ENCODE measurements at regions not wholly inside any gene's neighbourhood (a gene's known extent, or its start where the extent isn't known, plus 50 kb on each side); places are given as distances from the start of the nearest gene placed in this dataset.

- TF ChIP-seq MGA (IDR thresholded peaks at IDR 0.05) (no peak), STAT6 (CRISPR knock-in tag; IDR thresholded peaks at IDR 0.05) (no peak), ZNF41 (CRISPR knock-in tag; conservative IDR thresholded peaks at IDR 0.05) (no peak), RFX5 (IDR thresholded peaks at IDR 0.05; ENCODE audit: low read depth, low read length) (no peak), MCM2 (IDR thresholded peaks at IDR 0.05; ENCODE audit: low read depth) (no peak), HNRNPUL1 (IDR thresholded peaks at IDR 0.05; ENCODE audit: low read length) (no peak), ASH1L (IDR thresholded peaks at IDR 0.05; ENCODE audit: borderline replicate concordance, low read depth, partially characterized antibody) (no peak), PHB (CRISPR knock-in tag; IDR thresholded peaks at IDR 0.05) (no peak)
Measured at GRCh38 chr2:129061069-129061768, 742.6 kb upstream of the HS6ST1 start (continued).
